ENCODE measurements at regions not wholly inside any gene's neighbourhood (a gene's known extent, or its start where the extent isn't known, plus 50 kb on each side); places are given as distances from the start of the nearest gene placed in this dataset.

- Histone ChIP-seq H3K9me2 (replicated peaks; ENCODE audit: control insufficient read depth, low read length) (no peaks in the 10 kb centered on the region), H3F3A (ENCODE audit: control insufficient read depth, insufficient read depth) (no peaks in the 10 kb centered on the region), H3K9me3 (ENCODE audit: control insufficient read depth, insufficient read depth, low read length) (no peaks in the 10 kb centered on the region), H3K4me1 (ENCODE audit: control insufficient read depth, low read length) (no peaks in the 10 kb centered on the region), H3K79me2 (ENCODE audit: control insufficient read depth, low read length) (no peaks in the 10 kb centered on the region), H3K36me3 (ENCODE audit: control insufficient read depth, low read length) (no peaks in the 10 kb centered on the region), H3K4me2 (ENCODE audit: low read length) (no peak overlapping the region), H3K27ac (ENCODE audit: low read depth, low read length) (no peak overlapping the region), H3K4me3 (ENCODE audit: low read length) (no peak overlapping the region), H4K20me1 (ENCODE audit: control insufficient read depth, insufficient read depth, low read depth, low read length) (no peaks in the 10 kb centered on the region), H3K27me3 (ENCODE audit: control insufficient read depth, low read length) (no peaks in the 10 kb centered on the region)
- no peak for TF ChIP-seq CTCF (IDR thresholded peaks at IDR 0.05; ENCODE audit: low read depth, low read length, poor library complexity, severe bottlenecking)
- no peak for TF ChIP-seq EZH2phosphoT487 (IDR thresholded peaks at IDR 0.05; ENCODE audit: borderline replicate concordance, low read length)
Observed at GRCh38 chr9:27766073-27766835, 193.0 kb upstream of the C9orf72 start.

GRCh38 chr9:27768781-27769180, 195.5 kb upstream of the C9orf72 start:
- Histone ChIP-seq H3K9me3 (ENCODE audit: control insufficient read depth, insufficient read depth, low read length) (no peaks in the 10 kb centered on the region), H3K27ac (ENCODE audit: low read depth, low read length) (no peak overlapping the region)
- no peak for TF ChIP-seq EZH2phosphoT487 (IDR thresholded peaks at IDR 0.05; ENCODE audit: borderline replicate concordance, low read length)
- no peak for TF ChIP-seq CTCF (IDR thresholded peaks at IDR 0.05; ENCODE audit: low read depth, low read length, poor library complexity, severe bottlenecking)

GRCh38 chr9:27770541-27770940, 197.3 kb upstream of the C9orf72 start:
- Histone ChIP-seq H4K20me1 (ENCODE audit: control insufficient read depth, insufficient read depth, low read depth, low read length) (no peaks in the 10 kb centered on the region), H3K27me3 (ENCODE audit: control insufficient read depth, low read length) (no peaks in the 10 kb centered on the region), H3K79me2 (ENCODE audit: control insufficient read depth, low read length) (no peaks in the 10 kb centered on the region)

More at GRCh38 chr9:27768781-27769180, 195.5 kb upstream of the C9orf72 start:
- H3K4me2 ChIP-seq (ENCODE audit: low read length) = no peak overlapping the region
- no peaks in the 10 kb centered on the region for H3K79me2 ChIP-seq (ENCODE audit: control insufficient read depth, low read length)
- H3K27me3 ChIP-seq (ENCODE audit: control insufficient read depth, low read length) = no peaks in the 10 kb centered on the region
- H3K4me3 ChIP-seq (ENCODE audit: low read length) = no peak overlapping the region
- no peaks in the 10 kb centered on the region for H3K4me1 ChIP-seq (ENCODE audit: control insufficient read depth, low read length)
- no peaks in the 10 kb centered on the region for H3K9me2 ChIP-seq (replicated peaks; ENCODE audit: control insufficient read depth, low read length)
- H3F3A ChIP-seq (ENCODE audit: control insufficient read depth, insufficient read depth) = no peaks in the 10 kb centered on the region
- H3K36me3 ChIP-seq (ENCODE audit: control insufficient read depth, low read length) = no peaks in the 10 kb centered on the region
- H4K20me1 ChIP-seq (ENCODE audit: control insufficient read depth, insufficient read depth, low read depth, low read length) = no peaks in the 10 kb centered on the region

More at GRCh38 chr9:27770541-27770940, 197.3 kb upstream of the C9orf72 start:
- Histone ChIP-seq H3F3A (ENCODE audit: control insufficient read depth, insufficient read depth) (no peaks in the 10 kb centered on the region), H3K4me1 (ENCODE audit: control insufficient read depth, low read length) (no peaks in the 10 kb centered on the region), H3K27ac (ENCODE audit: low read depth, low read length) (no peak overlapping the region), H3K4me3 (ENCODE audit: low read length) (no peak overlapping the region), H3K9me2 (replicated peaks; ENCODE audit: control insufficient read depth, low read length) (no peaks in the 10 kb centered on the region), H3K36me3 (ENCODE audit: control insufficient read depth, low read length) (no peaks in the 10 kb centered on the region), H3K9me3 (ENCODE audit: control insufficient read depth, insufficient read depth, low read length) (no peaks in the 10 kb centered on the region), H3K4me2 (ENCODE audit: low read length) (no peak overlapping the region)
- TF ChIP-seq EZH2phosphoT487 (IDR thresholded peaks at IDR 0.05; ENCODE audit: borderline replicate concordance, low read length) (no peak), CTCF (IDR thresholded peaks at IDR 0.05; ENCODE audit: low read depth, low read length, poor library complexity, severe bottlenecking) (no peak)

Measured in DOHH2 (cell line).